Neural cell (in vitro differentiated cells): ENCODE measurements at regions not wholly inside any gene's neighbourhood (a gene's known extent, or its start where the extent isn't known, plus 50 kb on each side); places are given as distances from the start of the nearest gene placed in this dataset.
"Not testable (repeated sequence)": the region's sequence is repeated elsewhere in the genome, so short reads cannot be mapped to it uniquely, and the experiment has no call there.

Experiments
- H2AFZ ChIP-seq: fragments of 200-600, 300-800 bp; sonication (generic), shearing (Covaris generic); 2 replicates; pipeline ENCODE4 v1.6.0; 2014; ENCODE audit warnings: low read depth, mild to moderate bottlenecking, antibody characterized with exemption, low read length, moderate library complexity
- H3F3A ChIP-seq: fragments of 200-600 bp; shearing (Covaris generic); 2 replicates; pipeline ENCODE4 v1.6.1; 2016; ENCODE audit warnings: mild to moderate bottlenecking, moderate library complexity, mixed read lengths, antibody characterized with exemption, low read length; ENCODE audit not compliant: insufficient read depth, poor library complexity, severe bottlenecking
- H3K27ac ChIP-seq: fragments of 200-600, 300-800 bp; sonication (generic), shearing (Covaris generic); 2 replicates; pipeline ENCODE4 v1.5.1; 2014; ENCODE audit warnings: mild to moderate bottlenecking, low read length, moderate library complexity
- H3K27me3 ChIP-seq: fragments of 300-800, 200-600 bp; sonication (generic), shearing (Covaris generic); 2 replicates; pipeline ENCODE4 v1.6.0; 2014; ENCODE audit warnings: mild to moderate bottlenecking, low read depth, low read length, moderate library complexity; ENCODE audit not compliant: insufficient read depth
- H3K36me3 ChIP-seq: fragments of 300-800, 200-600 bp; sonication (generic), shearing (Covaris generic); 2 replicates; pipeline ENCODE4 v1.5.1; 2014; ENCODE audit warnings: mild to moderate bottlenecking, antibody characterized with exemption, low read length, moderate library complexity; ENCODE audit not compliant: insufficient read depth
- H3K4me2 ChIP-seq: fragments of 300-800, 200-600 bp; sonication (generic), shearing (Covaris generic); 2 replicates; pipeline ENCODE4 v1.6.0; 2014; ENCODE audit warnings: mild to moderate bottlenecking, low read length
- H3K4me3 ChIP-seq: fragments of 300-800, 200-600 bp; sonication (generic), shearing (Covaris generic); 2 replicates; pipeline ENCODE4 v1.5.1; 2014; ENCODE audit warnings: mild to moderate bottlenecking, low read length, moderate library complexity
- H3K79me2 ChIP-seq: fragments of 200-600 bp; shearing (Covaris generic); replicated peaks from 2 replicates; pipeline ENCODE4 v1.6.0; 2014; ENCODE audit warnings: mild to moderate bottlenecking, low read length, moderate library complexity; ENCODE audit not compliant: insufficient read depth
- H3K9ac ChIP-seq: fragments of 300-800, 200-600 bp; sonication (generic), shearing (Covaris generic); 2 replicates; pipeline ENCODE4 v1.6.1; 2016; ENCODE audit warnings: mild to moderate bottlenecking, low read length, mixed read lengths
- H3K9me2 ChIP-seq: fragments of 200-600 bp; shearing (Covaris generic); 2 replicates; pipeline ENCODE4 v1.6.1; 2016; ENCODE audit warnings: mild to moderate bottlenecking, low read length, mixed read lengths; ENCODE audit not compliant: insufficient read depth
- H3K9me3 ChIP-seq: fragments of 200-600, 300-800 bp; sonication (generic), shearing (Covaris generic); 2 replicates; pipeline ENCODE4 v1.6.1; 2016; ENCODE audit warnings: mild to moderate bottlenecking, mixed run types, low read length, moderate library complexity, mixed read lengths
- H4K20me1 ChIP-seq: fragments of 200-600 bp; shearing (Covaris generic); 2 replicates; pipeline ENCODE4 v1.6.1; 2016; ENCODE audit warnings: mild to moderate bottlenecking, mixed run types; ENCODE audit not compliant: insufficient read depth
- CTCF ChIP-seq: fragments of 450-650 bp; IDR thresholded peaks from 2 replicates; pipeline ENCODE4 v1.5.1; 2014; ENCODE audit warnings: antibody characterized with exemption, mild to moderate bottlenecking, moderate library complexity; ENCODE audit not compliant: poor library complexity, severe bottlenecking
- EP300 ChIP-seq: fragments of 450-650 bp; conservative IDR thresholded peaks from 2 replicates; pipeline ENCODE4 v1.6.1; 2014; ENCODE audit warnings: antibody characterized with exemption, mild to moderate bottlenecking, moderate library complexity; ENCODE audit not compliant: poor library complexity, severe bottlenecking
- EZH2 ChIP-seq: fragments of 200-600, 300-800 bp; shearing (Covaris generic), sonication (generic); IDR thresholded peaks from 2 replicates; pipeline ENCODE4 v1.6.1; 2014; ENCODE audit warnings: antibody characterized with exemption, low read length, borderline replicate concordance, mild to moderate bottlenecking; ENCODE audit not compliant: insufficient read depth, poor library complexity, severe bottlenecking
- MXI1 ChIP-seq: fragments of 450-650 bp; conservative IDR thresholded peaks from 2 replicates; pipeline ENCODE4 v1.6.1; 2014; ENCODE audit warnings: antibody characterized with exemption, mild to moderate bottlenecking; ENCODE audit not compliant: poor library complexity, severe bottlenecking
- POLR2AphosphoS5 ChIP-seq: IDR thresholded peaks from 2 replicates; pipeline ENCODE4 v1.6.1; 2012
- RAD21 ChIP-seq: fragments of 450-650 bp; conservative IDR thresholded peaks from 2 replicates; pipeline ENCODE4 v1.6.1; 2014; ENCODE audit warnings: antibody characterized with exemption, mild to moderate bottlenecking, moderate library complexity
- REST ChIP-seq: IDR thresholded peaks from 2 replicates; pipeline ENCODE4 v1.6.1; 2012; ENCODE audit warnings: borderline replicate concordance
- SMC3 ChIP-seq: fragments of 450-650 bp; conservative IDR thresholded peaks from 2 replicates; pipeline ENCODE4 v1.6.1; 2014; ENCODE audit warnings: antibody characterized with exemption, mild to moderate bottlenecking, moderate library complexity; ENCODE audit not compliant: poor library complexity
- TAF1 ChIP-seq: IDR thresholded peaks from 2 replicates; pipeline ENCODE4 v1.6.1; 2012; ENCODE audit warnings: low read depth

- no peak overlapping the region for H3K4me3 ChIP-seq
- no peak overlapping the region for H3K4me2 ChIP-seq
- no peaks in the 10 kb centered on the region for H4K20me1 ChIP-seq
- H3K9me2 ChIP-seq = no peaks in the 10 kb centered on the region
- H3K79me2 ChIP-seq = no peaks in the 10 kb centered on the region
- no peaks in the 10 kb centered on the region for H3K9me3 ChIP-seq
- H3K36me3 ChIP-seq = no peaks in the 10 kb centered on the region
- H3K27me3 ChIP-seq = no peaks in the 10 kb centered on the region
- TF ChIP-seq CTCF (no peak), REST (no peak), MXI1 (no peak), TAF1 (no peak), EP300 (no peak), RAD21 (no peak), POLR2AphosphoS5 (no peak), EZH2 (no peak), SMC3 (no peak)
- no peak overlapping the region for H3K27ac ChIP-seq
- no peaks in the 10 kb centered on the region for H3F3A ChIP-seq
- no peak overlapping the region for H2AFZ ChIP-seq
- no peak overlapping the region for H3K9ac ChIP-seq
Observed at GRCh38 chr7:20917603-20918002, 130.9 kb upstream of the SP8 start.

GRCh38 chr7:20918156-20918555, 131.5 kb upstream of the SP8 start:
- Histone ChIP-seq H3K9me2 (no peaks in the 10 kb centered on the region), H3K27me3 (no peaks in the 10 kb centered on the region), H4K20me1 (no peaks in the 10 kb centered on the region)

DNA sequence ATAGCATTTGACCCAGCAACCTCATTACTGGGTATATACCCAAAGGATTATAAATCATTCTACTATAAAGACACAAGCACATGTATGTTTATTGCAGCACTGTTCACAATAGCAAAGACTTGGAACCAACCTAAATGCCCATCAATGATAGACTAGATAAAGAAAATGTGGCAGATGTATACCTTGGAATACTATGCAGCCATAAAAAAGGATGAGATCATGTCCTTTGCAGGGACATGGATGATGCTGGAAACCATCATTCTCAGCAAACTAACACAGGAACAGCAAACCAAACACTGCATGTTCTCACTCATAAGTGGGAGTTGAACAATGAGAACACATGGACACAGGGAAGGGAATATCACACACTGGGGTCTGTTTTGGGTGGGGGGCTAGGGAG, 140.5 kb upstream of the SP8 start:
- H3K79me2 ChIP-seq, H3K27ac ChIP-seq, H3F3A ChIP-seq, H3K4me2 ChIP-seq, H3K9ac ChIP-seq, H3K36me3 ChIP-seq, H3K9me3 ChIP-seq, H3K27me3 ChIP-seq, H2AFZ ChIP-seq, H3K4me3 ChIP-seq, H3K9me2 ChIP-seq, H4K20me1 ChIP-seq: not testable (repeated sequence)

More at GRCh38 chr7:20918156-20918555, 131.5 kb upstream of the SP8 start:
- Histone ChIP-seq H3K9me3 (no peaks in the 10 kb centered on the region), H3K9ac (no peak overlapping the region), H3K36me3 (no peaks in the 10 kb centered on the region), H3F3A (no peaks in the 10 kb centered on the region), H3K79me2 (no peaks in the 10 kb centered on the region), H3K4me2 (no peak overlapping the region), H3K4me3 (no peak overlapping the region), H2AFZ (no peak overlapping the region), H3K27ac (no peak overlapping the region)
- TF ChIP-seq EZH2 (no peak), EP300 (no peak), TAF1 (no peak), MXI1 (no peak)
